ENCODE measurements at regions not wholly inside any gene's neighbourhood (a gene's known extent, or its start where the extent isn't known, plus 50 kb on each side); places are given as distances from the start of the nearest gene placed in this dataset.
"Not testable (repeated sequence)": the region's sequence is repeated elsewhere in the genome, so short reads cannot be mapped to it uniquely, and the experiment has no call there.

DNA sequence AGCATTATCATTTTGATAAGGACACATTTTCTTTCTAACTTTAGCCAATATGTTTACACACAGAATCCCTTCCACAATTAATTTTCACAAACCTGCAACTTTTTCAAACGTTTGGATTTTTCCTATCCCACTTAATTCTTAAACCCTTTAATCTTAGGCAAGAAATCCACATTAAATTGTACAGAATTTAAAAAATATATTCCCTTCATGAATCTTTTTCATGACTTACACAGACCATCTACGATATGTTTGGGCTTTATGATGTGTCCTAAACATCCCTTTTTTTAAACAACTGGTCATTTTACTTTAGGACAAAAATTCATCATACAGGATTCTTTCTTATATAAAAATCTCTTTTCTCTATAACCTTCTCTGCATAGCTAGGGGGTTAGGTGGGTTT lies 241.5 kb upstream of the CNTNAP4 start:
- no peak for DNase-seq

- no peak for DNase-seq
Measured at GRCh38 chr16:76038097-76038496, 239.1 kb upstream of the CNTNAP4 start.

GRCh38 chr16:76052725-76053124 lies 224.5 kb upstream of the CNTNAP4 start:
- no peak for DNase-seq

GRCh38 chr16:76059186-76059585 lies 218.0 kb upstream of the CNTNAP4 start:
- DNase-seq, result no peak

GRCh38 chr16:76059701-76060100 lies 217.5 kb upstream of the CNTNAP4 start:
- DNase-seq, result no peak

DNA sequence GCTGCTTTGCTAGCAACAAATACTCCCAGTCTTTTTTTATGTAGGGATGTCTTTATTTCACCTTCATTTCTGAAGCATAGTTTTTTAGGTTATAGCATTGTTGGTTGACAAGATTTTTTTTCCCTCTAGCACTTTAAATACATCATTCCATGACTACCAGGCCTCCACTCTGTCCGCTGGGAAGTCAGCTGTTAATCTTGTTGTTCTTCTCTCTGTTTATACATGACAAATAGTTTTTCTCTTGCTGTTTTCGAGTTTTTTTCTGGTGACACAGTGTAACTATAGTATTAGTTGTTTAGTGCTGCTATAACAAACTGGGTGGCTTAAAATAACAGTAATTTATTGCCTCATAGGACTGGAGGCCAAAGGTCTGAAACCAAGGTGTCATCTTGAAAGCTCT lies 205.5 kb upstream of the CNTNAP4 start:
- DNase-seq, result no peak

DNA sequence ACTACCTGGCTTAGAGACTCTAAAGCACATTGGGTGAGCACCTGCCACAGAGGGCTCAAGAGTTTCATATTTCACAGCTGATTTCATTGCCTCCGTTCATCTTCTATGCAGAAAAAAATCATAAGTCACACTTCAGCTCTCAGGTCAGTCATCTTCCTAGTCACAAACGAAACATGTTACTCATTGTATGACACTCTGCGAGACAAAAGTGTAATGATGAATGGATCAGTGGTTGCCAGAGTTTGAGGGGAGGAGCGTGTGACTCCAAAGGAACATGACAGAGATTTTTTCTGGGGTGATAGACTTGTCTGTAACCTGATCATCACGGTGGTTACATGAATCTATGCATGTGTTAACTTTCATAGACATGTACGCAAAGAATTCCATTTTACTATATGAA lies 195.2 kb upstream of the CNTNAP4 start:
- no peak for DNase-seq

- DNase-seq, result no peak
Measured at GRCh38 chr16:76106647-76107046, 170.6 kb upstream of the CNTNAP4 start.

DNA sequence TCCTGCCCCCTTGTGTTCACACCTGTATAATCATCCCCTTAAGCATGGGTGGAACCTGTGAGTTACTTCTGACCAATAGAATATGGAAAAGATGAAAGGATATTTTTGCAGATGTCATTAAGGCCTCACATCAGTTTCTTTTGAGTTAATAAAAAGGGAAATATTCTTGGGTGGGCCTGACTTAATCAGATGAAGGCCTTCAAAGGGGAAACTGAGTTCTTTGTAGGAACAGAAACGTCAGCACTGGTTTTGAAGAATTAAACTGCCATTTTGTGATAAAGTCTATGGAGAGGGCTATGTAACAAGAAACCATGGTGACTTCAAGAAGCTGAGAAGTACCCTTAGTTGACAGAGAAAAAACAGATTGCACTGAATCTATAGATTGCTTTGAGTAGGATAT lies 168.7 kb upstream of the CNTNAP4 start:
- no peak for DNase-seq

- peak; percentile 42 to 60 for DNase-seq
Measured at GRCh38 chr16:76114681-76115080, 162.5 kb upstream of the CNTNAP4 start.

DNA sequence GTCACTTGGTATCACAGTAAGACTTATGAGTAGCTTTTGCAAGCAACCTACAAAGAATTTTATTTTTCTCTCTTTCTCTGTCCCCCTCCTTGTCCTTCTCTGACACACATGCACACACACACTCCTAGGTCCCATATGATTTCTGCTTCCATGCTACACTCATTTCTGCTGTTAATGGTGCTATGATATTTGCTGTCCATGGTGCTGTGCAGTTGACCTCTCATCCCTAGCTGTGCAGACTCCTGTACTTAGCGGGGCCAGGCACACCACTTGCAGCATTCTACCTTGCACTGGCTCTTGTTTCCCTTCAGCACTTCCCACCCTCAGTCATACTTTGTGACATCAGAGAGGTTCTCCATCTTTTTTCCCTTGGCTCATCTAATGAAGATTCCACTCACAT lies 158.9 kb upstream of the CNTNAP4 start:
- no peak for DNase-seq

DNA sequence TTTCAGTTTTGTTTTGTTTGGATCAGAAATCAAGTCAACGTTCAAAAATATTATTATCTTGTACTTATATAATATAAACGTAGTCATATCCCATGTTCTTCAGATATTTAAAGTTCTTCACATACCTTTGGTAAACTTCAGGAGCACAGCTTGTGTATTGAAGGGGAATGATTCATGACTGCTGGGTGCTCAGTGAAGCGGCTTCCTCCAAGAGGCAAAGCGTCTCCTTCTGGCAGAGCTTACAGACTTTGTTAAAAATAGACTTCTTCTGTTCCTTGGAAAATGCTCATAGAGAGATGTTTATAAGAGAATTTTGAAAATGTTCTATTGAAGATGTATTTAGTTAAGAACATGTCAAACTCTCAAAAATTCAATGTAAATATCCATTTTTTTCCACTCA lies 155.6 kb upstream of the CNTNAP4 start:
- DNase-seq, result no peak

DNA sequence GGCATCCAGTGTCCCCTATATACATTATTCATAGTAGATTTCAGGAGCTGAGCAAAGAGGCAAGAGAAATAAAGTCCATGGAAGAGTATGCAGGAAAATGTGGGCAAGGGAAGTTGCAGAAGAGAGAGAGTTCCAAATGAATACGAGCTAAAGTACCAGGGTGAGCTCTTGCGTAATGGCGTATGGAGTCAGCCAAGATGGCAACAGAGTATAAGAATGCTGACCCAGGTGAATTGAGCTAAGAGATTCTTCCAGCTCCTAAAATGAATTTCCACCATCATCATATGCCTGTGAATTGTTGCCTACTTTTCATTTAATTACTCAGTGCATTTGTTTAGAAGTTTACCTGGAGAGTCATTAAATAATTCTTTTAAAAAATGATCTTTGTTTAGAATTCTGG lies 153.2 kb upstream of the CNTNAP4 start:
- no peak for DNase-seq

GRCh38 chr16:76125871-76126270 lies 151.3 kb upstream of the CNTNAP4 start:
- no peak for DNase-seq

- not testable (repeated sequence) for DNase-seq
Measured at GRCh38 chr16:76138056-76138455, 139.1 kb upstream of the CNTNAP4 start.

DNA sequence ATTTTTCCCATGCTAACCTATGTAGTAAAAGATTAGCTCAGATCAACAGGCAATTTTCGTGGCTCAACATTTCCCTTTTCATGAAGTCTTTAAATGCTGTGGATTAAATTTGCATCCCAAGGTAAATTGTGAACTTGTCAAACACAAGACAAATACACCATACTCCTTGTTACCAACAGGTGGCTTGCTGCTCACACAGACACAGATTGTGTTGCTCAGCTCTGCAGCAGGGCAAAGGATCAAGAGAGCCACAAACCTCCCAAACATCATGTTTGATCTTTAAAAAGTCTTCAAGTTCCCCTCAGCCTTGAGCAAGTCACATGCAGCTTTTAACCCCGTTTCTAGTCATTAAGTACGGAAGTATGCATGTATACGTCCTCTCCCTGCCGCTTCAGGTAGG lies 119.6 kb upstream of the CNTNAP4 start:
- DNase-seq, result no peak

DNA sequence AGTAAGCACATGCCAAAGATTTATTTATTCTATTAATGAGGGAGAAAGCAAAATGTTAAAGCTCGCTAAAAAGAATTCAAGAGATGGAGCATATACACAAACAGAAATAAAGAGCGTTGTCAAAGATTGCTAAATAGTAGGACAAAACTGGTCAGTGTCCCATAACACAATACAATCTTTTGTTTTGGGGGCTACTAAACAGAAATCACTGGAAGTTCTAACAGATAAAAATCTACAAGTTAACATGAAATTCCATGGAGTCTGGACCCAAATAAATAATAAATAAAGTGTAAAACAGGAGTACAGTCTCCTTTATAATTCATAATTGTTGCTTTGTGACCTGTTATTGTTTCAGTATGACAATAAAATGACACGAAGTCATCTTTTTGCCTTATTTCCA lies 115.2 kb upstream of the CNTNAP4 start:
- no peak for DNase-seq

DNA sequence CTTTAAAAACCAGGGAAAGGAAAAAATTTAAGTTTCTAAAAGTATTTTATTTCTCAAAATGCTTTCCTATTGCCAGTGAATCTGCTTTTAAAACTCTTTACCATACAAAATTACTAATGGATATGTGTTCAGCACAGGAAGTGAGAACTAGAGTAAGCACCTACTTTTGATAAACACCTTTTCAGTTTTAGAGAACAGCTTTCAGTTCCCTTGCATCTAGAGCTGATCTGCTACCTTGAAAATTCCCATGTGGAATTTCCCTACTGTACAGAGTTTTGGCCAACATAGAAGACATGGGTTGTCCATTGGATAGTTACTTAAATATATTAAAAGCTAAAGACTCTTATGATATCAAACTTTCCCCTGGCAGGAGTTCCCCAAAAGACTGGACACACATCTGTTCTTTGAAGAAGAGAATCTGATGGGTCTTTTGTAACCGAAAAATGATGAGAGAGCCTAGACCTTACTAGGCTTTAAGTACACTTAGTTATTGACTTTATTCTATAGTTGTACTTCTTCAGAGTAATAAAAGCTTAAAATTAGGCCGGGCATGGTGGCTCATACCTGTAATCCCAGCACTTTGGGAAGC lies 112.1 kb upstream of the CNTNAP4 start:
- no peak for DNase-seq

- no peak for DNase-seq
Measured at GRCh38 chr16:76175718-76176117, 101.5 kb upstream of the CNTNAP4 start.

GRCh38 chr16:76176153-76176552 lies 101.0 kb upstream of the CNTNAP4 start:
- DNase-seq, result no peak

- no peak for DNase-seq
Measured at GRCh38 chr16:76176616-76177015, 100.6 kb upstream of the CNTNAP4 start.

GRCh38 chr16:76182041-76182635 lies 95.1 kb upstream of the CNTNAP4 start:
- DNase-seq, result no peak

GRCh38 chr16:76183647-76184046 lies 93.6 kb upstream of the CNTNAP4 start:
- no peak for DNase-seq

- no peak for DNase-seq
Measured at GRCh38 chr16:76190057-76190456, 87.1 kb upstream of the CNTNAP4 start.

GRCh38 chr16:76190480-76190879 lies 86.7 kb upstream of the CNTNAP4 start:
- DNase-seq, result no peak
